Esophagus squamous epithelium (tissue), 4 donors: ENCODE measurements at regions not wholly inside any gene's neighbourhood (a gene's known extent, or its start where the extent isn't known, plus 50 kb on each side); places are given as distances from the start of the nearest gene placed in this dataset.

Experiments used
- CTCF ChIP-seq, 6 experiments: fragments of 450-650 bp in 4 of 6; fragments of 200-600 bp in 2 of 6; sonication (generic) in 2 of 6; IDR thresholded peaks; one replicate each; pipeline ENCODE4 v1.5.1; 2016 to 2019; ENCODE audit warnings: antibody characterized with exemption in 6 of 6, mild to moderate bottlenecking in 4 of 6, moderate library complexity in 4 of 6
- POLR2A ChIP-seq, 4 donors: fragments of 450-650 bp; IDR thresholded peaks; one replicate each; pipeline ENCODE4 v1.6.1; 2017; ENCODE audit warnings: antibody characterized with exemption in 4 of 4, mild to moderate bottlenecking in 4 of 4, moderate library complexity in 3 of 4

DNA sequence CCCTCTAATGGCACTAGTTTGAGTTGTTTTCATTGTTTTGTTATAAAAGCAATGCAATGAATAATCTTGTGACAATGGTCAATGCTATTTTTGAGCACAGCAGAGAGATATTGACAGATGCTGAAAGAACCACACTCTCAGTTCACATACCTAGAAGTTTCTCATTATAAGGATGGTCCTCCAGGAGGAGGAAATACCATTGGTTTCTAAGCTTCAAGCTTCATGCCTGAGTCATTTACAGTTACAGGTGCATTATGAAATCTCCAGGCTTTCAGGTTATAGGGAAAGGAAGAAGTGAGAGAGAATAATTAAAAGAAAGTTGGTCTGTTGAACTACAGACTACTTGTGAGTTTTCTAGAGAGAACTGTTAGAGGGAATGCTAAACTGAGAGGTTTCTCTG, 75.3 kb downstream of the PWWP3B start:
- TF ChIP-seq CTCF (IDR thresholded peaks at IDR 0.05), result no peak
- no peak for TF ChIP-seq POLR2A (IDR thresholded peaks at IDR 0.05)
